Heart right ventricle (tissue), 16 donors: ENCODE measurements at regions not wholly inside any gene's neighbourhood (a gene's known extent, or its start where the extent isn't known, plus 50 kb on each side); places are given as distances from the start of the nearest gene placed in this dataset.

ENCODE experiments used
- ATAC-seq, 8 donors: fragments of 200-7000 bp; cut with Tn5 transposase; one replicate each; pipeline ENCODE4 v1.9.1; 2020; ENCODE audit warnings: mild to moderate bottlenecking in 8 of 8, moderate library complexity in 8 of 8, moderate number of reproducible peaks in 1 of 8
- DNase-seq, 2 donors: peaks; one replicate each; pipeline ENCODE4 v3.0.0-alpha.2; 2020
- H3K27ac ChIP-seq, 10 donors: fragments of 200-600 bp; sonication (generic) in 2 of 10; one replicate each; pipeline versions ENCODE4 v1.5.0 to v1.8.0; 2020 to 2022; ENCODE audit warnings: mild to moderate bottlenecking in 3 of 10
- H3K27me3 ChIP-seq, 7 donors: fragments of 200-600 bp; one replicate each; pipeline ENCODE4 v1.8.0; 2021 to 2022; ENCODE audit warnings: mild to moderate bottlenecking in 2 of 7
- H3K36me3 ChIP-seq, 9 donors: fragments of 200-600 bp; sonication (generic) in 1 of 9; one replicate each; pipeline versions ENCODE4 v1.5.0 to v1.8.0; 2020 to 2022; ENCODE audit warnings: mild to moderate bottlenecking in 2 of 9
- H3K4me1 ChIP-seq, 9 donors: fragments of 200-600 bp; sonication (generic) in 1 of 9; one replicate each; pipeline versions ENCODE4 v1.5.0 to v1.8.0; 2020 to 2022; ENCODE audit warnings: mild to moderate bottlenecking in 4 of 9
- H3K4me3 ChIP-seq, 10 donors: fragments of 200-600 bp; sonication (generic) in 2 of 10; one replicate each; pipeline versions ENCODE4 v1.5.0 to v1.8.0; 2020 to 2022; ENCODE audit warnings: mild to moderate bottlenecking in 7 of 10, moderate library complexity in 2 of 10
- H3K9me3 ChIP-seq, 11 donors: fragments of 200-600 bp in 10 of 11; sonication (generic) in 2 of 11; one replicate each; pipeline versions ENCODE4 v1.5.0 to v1.8.0; 2013 to 2022; ENCODE audit warnings: mild to moderate bottlenecking in 2 of 11, control low read depth in 1 of 11, moderate library complexity in 1 of 11
- CTCF ChIP-seq, 9 donors: fragments of 200-600 bp; sonication (generic) in 2 of 9; IDR thresholded peaks; one replicate each; pipeline versions ENCODE4 v1.5.0 to v1.8.0; 2021 to 2022; ENCODE audit warnings: antibody characterized with exemption in 9 of 9, mild to moderate bottlenecking in 5 of 9, moderate library complexity in 1 of 9
- WGBS, 2 donors: extraction: QIAGEN DNeasy Blood & Tissue Kit; methylation state at CpG; one replicate each; pipeline ENCODE4 v1.1.7; 2013; ENCODE audit warnings: inconsistent platforms in 1 of 2; 5-methylcytosine and 5-hydroxymethylcytosine counted together
- intact Hi-C, 10 donors: fragments of 100-400 bp; cut with DNase I; formaldehyde crosslinking; loops; one replicate each; pipeline versions ENCODE4 v1.11.1 to v1.14.2; 2022
- donor health status: Arrhythmogenic right ventricular cardiomyopathy.
- donor health status: ischemic (EF 13 %, LVEDD 7.1; RV severe dilation, severe dysfunction).
- donor health status: healthy with polysubstance abuse.
- donor health status: DM: no; HTN: yes; CAD: no.
- donor health status: DM: no; HTN: no; CAD: no.
- donor health status: ischemic (EF 25% LVEDD 6.9; RV normal size, moderate dysfunction).
- donor health status: ischemic (EF 25% LVEDD 5.7; RV mildly dilated, moderate dysfunction).
- donor health status: healthy.
- donor health status: DM: yes; HTN: yes; CAD: no.
- donor health status: Ischemic cardiomyopathy.
- donor health status: ischemic (EF 35%, LVEDD 5.7; RV mildly dilated, moderate dysfunction).
- donor health status: nonischemic (EF 11% LVEDD 7.7; RV severe dilation, severe dysfunction).
- donor health status: DM: yes; HTN: yes; CAD: no.
- donor health status: PGD.
- donor health status: ischemic (EF 29% LVEDD 5.4; RV normal size, mild dysfunction).
- donor health status: nonischemic (EF 23%, LVEDD 6.1; RV moderate dilation, normal function).

- H3K4me3 ChIP-seq, result no peak overlapping the region
- no peak for TF ChIP-seq CTCF (IDR thresholded peaks at IDR 0.05)
- peaks cover 0 to 31% (median 4%) of the 10 kb centered on the region in 11 donors for H3K9me3 ChIP-seq
- no peak overlapping the region for H3K27ac ChIP-seq
- no peaks in the 10 kb centered on the region for H3K36me3 ChIP-seq
- ATAC-seq (no peak), DNase-seq (no peak)
- H3K4me1 ChIP-seq, result no peaks in the 10 kb centered on the region
- 23 to 24% methylated on average over 3 of the region's 3 CpGs for WGBS, 2 donors
- no peaks in the 10 kb centered on the region for H3K27me3 ChIP-seq
- intact Hi-C loops, result no loop called here
Observed at GRCh38 chr5:12332480-12332879, 428.2 kb upstream of the CTNND2 start.

DNA sequence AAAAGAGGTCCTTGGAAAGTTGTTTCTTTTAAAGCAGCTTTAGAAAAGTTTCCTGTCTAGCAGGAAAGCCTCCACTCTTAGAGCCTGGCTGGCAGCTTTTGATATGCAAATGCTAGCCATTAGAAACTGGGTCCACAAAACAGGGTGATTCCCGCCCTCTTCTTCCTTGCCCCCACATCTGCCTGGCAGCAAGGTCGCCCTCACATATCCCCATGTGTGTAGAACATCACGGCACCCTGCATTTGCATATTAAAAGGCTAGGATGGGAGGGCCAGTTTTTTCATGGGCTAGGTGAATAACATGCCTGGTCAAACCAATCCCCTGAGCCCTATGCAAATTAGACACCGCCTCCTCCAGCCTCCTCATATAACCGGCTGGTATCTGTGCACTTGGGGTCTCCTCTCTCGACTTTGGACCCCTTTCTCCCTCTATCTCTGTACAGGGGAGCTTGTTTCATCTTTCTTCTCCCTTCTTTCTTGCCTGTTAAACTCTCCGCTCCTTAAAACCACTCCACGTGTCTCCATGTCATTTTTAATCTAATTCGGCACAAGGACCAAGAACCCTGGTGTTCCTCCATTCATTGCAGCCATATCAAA lies 426.8 kb upstream of the CTNND2 start:
- no peak overlapping the region for H3K27ac ChIP-seq
- H3K4me1 ChIP-seq, result no peaks in the 10 kb centered on the region
- WGBS, 2 donors, result 65 to 67% methylated on average over 9 of the region's 9 CpGs
- DNase-seq, result no peak
- intact Hi-C loops, result no loop called here
- ATAC-seq, result no peak
- TF ChIP-seq CTCF (IDR thresholded peaks at IDR 0.05), result no peak
- no peak overlapping the region for H3K4me3 ChIP-seq
- no peaks in the 10 kb centered on the region for H3K36me3 ChIP-seq
- peaks cover 0 to 38% (median 4%) of the 10 kb centered on the region in 11 donors for H3K9me3 ChIP-seq
- H3K27me3 ChIP-seq, result no peaks in the 10 kb centered on the region

DNA sequence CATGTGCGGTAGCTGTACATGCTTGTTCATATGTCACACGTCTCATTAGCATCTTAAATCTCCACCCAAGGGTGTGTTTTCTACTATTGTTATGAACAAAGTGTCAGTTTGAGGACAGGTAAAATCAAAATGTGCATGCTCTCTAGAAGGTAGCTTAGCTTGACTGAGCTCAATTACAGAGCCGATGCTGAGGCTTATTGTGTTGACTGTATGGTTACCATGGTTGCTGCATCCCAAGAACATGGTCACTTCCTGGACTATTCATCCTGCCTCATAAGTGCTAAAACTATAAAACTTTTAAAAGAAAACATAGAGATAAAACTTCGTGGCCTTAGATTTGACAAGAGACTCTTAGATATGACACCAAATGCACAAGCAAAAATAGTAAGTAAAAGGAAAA lies 426.1 kb upstream of the CTNND2 start:
- no peaks in the 10 kb centered on the region for H3K4me1 ChIP-seq
- H3K4me3 ChIP-seq, result no peak overlapping the region
- WGBS, 2 donors, result 65 to 66% methylated on average over 4 of the region's 4 CpGs
- H3K36me3 ChIP-seq, result no peaks in the 10 kb centered on the region
- H3K9me3 ChIP-seq, result peaks cover 0 to 38% (median 4%) of the 10 kb centered on the region in 11 donors
- ATAC-seq (no peak), DNase-seq (no peak)
- no peak overlapping the region for H3K27ac ChIP-seq
- no peak for TF ChIP-seq CTCF (IDR thresholded peaks at IDR 0.05)
- no peaks in the 10 kb centered on the region for H3K27me3 ChIP-seq
- intact Hi-C loops, result no loop called here

DNA sequence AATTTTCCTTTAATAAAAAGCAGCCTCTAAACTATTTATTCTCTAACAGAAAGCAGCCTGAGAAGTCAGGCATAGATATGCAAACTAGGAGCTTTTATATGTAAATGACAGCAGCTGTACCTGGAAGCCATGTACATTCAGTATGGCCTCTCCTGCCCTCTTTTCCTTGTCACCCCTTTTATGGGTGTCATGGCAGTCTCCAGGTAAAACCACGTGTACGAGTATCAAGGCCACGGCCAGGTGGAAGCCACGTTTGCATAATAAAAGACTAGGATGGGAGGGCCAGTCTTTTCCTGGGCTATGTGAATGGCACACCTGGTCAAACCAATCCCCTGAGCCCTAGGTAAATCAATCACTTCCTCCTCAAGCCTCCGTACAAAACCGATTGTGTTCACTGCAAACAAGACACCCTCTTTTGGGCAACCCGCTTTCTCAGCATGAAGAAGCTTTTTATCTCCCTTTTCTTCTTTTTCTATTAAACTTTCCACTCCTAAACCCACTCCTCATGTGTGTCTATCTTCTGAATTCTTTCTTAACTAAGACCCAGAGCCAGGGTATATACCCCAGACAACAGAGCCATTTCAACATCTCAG lies 419.5 kb upstream of the CTNND2 start:
- no peak overlapping the region for H3K27ac ChIP-seq
- WGBS, 2 donors, result 55 to 60% methylated on average over 7 of the region's 7 CpGs

More for the DNA sequence above, 419.5 kb upstream of the CTNND2 start:
- H3K9me3 ChIP-seq, result peaks cover 0 to 25% (median 4%) of the 10 kb centered on the region in 11 donors
- ATAC-seq (no peak), DNase-seq (no peak)
- H3K4me3 ChIP-seq, result no peak overlapping the region
- H3K36me3 ChIP-seq, result no peaks in the 10 kb centered on the region
- intact Hi-C loops, result no loop called here
- H3K4me1 ChIP-seq, result no peaks in the 10 kb centered on the region
- H3K27me3 ChIP-seq, result no peaks in the 10 kb centered on the region
- no peak for TF ChIP-seq CTCF (IDR thresholded peaks at IDR 0.05)
